HG03575 (cell line): ENCODE measurements at regions not wholly inside any gene's neighbourhood (a gene's known extent, or its start where the extent isn't known, plus 50 kb on each side); places are given as distances from the start of the nearest gene placed in this dataset.

Source experiments
- ATAC-seq: cut with Tn5 transposase; IDR thresholded peaks from one replicate; pipeline ENCODE4 v1.9.1; 2021; ENCODE audit not compliant: unreplicated experiment, insufficient number of reproducible peaks, low FRiP score; ENCODE audit errors: extremely low read depth

DNA sequence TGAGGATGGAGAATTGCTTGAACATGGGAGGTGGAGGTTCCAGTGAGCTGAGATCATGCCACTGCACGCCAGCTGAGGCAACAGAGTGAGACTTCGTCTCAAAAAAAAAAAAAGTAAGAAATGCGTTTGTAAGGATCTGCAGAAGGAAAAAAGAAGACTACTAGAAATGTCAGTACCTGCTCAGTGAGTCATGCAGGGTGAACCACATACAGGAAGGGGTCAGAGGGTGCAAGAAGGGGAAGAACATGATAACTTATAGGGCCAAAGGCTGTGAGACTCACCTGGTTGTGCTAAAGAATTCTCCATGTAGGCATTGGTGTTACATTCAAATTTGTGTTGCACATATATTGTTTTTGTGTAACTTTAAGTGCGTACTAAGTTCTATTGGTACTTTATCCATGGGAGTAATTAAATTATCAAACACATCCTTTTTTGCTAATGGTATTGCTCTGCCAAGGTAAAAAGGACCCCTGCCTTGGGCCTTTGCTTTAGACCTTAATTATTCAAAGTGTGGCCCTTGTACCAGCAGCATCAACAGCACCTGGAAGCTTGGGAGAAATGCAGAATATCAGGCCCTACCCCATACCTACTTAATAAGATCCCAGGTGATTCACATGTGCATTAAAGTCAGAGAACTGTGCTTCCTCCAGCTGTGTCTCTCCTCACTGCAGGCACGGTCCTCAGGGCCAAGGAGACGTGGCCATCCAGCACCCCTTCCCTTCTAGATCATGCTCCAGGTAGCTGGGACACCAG is 96.4 kb upstream of the PPP2R5A start:
- ATAC-seq: no peak

DNA sequence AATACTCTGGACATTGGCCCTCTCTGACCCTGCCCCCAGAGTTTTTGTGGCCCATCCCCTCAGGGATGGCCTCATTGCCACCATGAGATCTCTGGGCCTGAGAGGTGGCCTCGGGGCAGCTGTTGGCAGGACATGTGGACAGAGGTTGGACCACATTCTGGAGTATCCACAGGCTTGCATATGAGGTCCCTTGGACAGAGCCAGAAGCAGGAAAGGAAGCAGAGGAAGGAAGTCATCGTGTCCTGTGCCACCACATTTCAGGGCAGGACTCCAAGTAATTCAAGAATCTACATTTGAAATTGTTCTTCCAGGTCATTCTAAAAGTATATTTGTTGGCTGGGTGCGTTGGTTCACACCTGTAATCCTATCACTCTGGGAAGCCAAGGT is 95.9 kb upstream of the PPP2R5A start:
- ATAC-seq: no peak

DNA sequence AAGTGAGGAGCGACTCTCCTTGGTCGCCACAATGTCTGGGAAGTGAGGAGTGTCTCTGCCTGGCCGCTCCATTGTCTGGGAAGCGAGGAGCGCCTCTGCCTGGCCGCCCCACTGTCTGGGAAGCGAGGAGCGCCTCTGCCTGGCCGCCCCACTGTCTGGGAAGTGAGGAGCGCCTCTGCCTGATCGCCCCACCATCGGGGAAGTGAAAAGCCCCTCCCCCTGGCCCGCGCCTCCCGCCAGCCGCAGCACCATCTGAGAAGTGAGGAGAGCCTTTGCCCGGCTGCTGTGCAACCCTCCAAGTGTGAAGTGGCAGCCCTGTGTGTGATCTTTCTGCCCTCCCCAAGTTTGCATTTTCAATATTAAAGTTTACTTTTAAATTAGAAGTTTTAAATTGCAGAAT is 95.0 kb upstream of the PPP2R5A start:
- ATAC-seq: no peak

DNA sequence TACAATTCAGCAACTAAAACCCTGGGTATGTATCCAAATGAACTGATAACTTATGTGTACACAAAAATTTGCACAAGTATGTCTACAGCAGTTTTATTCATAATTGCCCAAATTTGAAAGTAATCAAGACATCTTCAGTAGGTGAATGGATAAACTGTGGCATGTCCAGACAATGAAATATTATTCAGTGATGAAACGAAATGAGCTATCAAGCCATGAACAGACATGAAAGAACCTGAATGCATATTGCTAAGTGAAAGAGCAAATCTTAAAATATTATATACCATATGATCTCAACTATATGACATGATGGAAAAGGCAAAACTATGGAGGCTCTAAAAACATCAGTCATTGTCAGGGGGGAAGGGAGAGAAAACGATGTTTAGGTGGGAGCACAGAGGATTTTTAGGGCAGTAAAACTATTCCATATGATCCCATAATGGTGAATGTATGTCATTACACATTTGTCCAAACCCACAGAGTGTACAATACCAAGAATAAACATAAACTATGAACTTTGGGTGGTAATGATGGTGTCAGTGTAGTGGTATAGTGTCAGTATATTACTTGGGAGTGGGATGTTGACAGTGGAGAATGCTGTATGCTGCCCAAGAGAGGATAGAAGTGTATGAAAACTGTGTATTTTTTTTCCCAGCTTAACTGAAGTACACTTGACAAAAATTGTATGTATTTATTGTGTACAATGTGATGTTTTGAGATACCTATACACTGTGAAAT is 92.8 kb upstream of the PPP2R5A start:
- no peak for ATAC-seq

DNA sequence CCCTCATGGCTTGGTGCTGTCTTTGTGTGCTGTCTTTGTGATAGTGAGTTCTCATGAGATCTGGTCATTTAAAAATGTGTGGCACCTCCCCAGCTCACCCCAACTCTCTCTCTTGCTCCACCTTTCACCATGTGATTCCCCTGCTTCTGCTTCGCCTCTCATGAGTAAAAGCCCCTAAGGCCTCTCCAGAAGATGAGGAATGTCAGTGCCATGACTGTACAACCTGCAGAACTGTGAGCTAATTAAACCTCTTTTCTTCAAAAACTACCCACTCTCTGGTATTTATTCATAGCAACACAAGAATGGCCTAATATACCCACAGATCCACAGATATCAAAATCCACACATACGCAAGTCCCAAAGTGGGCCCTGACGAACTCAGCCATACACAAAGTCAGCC is 88.9 kb upstream of the PPP2R5A start:
- no peak for ATAC-seq

DNA sequence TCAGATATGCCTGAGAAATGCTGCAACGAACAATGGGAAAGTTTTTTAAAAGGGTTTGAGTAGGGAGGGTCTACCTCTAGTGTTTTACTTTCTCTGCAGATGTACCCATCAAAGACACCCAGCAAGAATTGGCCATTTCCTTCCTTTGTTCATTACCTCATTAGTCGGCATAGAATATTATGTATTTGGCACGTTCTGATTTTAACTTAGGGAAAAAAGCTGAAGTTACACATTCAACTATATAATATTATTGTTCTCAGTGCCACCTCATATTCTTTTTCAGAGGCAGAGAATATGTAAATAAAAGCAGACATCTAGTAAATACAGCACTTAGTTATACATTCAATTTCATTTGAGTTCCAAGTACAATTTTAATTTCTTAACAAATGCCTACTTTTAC is 83.7 kb upstream of the PPP2R5A start:
- ATAC-seq: no peak

DNA sequence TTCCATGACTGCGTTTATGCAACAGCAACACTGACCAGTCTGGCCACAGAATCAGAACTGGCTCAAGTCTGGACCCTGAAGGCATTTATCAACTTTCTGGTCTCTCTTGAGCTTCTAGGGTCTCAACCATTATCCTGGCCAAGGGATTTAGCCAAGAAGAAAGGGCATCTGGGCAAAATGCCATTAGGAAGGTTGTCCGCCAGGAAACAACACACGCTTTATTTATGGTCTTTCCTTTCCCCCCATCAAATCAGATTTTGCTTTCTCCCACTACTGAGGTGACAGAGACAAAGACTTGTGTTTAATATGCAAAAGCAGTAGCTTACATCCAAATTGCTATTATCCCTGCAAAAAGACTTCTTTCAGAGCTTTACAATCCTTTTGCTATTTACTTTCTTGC is 81.6 kb upstream of the PPP2R5A start:
- ATAC-seq: no peak

DNA sequence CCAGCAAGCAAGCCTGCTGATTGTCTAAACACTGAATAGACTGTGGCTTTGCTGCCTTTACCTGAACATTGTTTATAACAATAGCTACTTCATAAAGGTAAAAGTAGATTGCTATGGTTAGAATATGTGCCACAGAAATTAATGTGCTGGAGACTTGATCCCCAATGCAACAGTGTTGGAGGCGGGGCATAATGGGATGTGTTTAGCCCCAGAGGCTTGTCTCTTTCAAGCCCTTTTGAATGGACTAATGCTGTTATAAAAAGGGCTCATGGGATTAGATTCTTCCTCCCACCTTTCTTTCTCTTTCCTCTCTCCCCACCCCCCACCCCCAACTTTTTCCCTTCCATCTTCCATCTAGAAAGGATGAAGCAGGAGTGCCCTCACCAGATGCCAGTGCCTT is 80.2 kb upstream of the PPP2R5A start:
- no peak for ATAC-seq

DNA sequence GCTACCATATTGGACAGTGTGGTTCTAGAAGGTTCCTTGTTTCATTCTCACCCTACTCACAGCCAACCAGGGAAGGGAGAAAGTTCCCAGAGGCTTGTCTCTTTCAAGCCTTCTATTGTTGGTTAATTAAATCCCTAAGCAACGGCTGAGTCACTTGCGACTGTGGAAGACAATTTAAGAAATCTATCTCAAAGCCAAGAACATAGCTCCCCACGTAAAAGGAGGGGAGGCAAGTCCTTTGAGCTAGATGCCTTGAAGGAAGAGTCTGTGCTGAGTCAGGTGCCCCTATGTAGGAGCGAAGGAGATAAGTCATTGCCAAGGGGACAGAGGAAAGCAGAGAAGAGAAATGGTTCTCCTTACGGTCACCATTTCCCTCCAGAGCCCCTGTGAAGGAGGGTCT is 79.4 kb upstream of the PPP2R5A start:
- ATAC-seq: no peak

DNA sequence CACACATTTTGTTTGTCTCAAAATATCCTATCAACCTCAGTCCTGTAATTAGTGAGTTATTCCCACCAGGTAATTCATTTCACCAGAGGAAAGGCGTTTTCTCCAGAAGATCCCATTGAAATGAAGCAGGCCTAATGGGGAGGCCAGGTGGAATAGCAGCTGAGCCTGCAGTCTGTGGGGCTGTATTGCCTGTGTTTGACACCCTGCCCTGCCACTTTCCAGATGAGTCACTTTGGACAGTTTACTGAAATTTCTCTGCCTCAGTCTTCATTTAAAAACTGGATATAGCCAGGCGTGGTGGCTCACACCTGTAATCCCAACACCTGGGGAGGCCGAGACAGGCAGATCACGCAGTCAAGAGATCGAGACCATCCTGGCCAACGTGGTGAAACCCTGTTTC is 78.1 kb upstream of the PPP2R5A start:
- ATAC-seq: no peak

DNA sequence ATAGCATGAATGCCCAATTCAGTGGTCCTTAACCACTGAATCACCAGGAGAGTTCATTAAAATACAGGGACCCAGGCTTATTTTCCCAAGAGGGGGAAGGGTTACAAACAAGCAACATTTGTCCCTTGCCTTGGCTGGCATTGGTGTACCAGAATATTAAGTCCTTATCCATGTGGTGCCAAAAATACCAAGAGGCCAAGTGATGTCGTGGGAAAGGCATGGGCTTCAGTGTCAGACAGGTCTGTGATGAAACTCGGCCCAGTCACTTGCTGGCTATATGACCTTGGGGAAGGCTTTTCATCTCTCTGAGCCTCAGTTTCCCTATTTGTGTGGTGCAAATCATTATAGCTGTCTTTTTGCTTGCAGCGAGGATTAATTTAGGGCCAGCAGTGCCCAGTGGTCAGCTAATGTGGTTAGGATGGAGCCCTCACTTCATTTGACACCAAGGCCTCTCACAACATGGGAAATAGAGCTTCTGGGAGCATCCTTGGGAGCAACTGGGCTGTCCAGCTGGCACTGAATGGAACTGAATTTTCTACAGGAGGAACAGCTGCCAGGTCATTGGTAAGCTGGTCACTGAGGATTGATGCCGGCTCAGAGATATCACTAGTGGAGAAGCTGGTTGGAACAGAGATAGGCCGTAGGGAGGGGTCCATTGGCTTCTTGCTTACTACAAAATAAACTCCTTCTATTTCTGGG is 77.2 kb upstream of the PPP2R5A start:
- no peak for ATAC-seq

DNA sequence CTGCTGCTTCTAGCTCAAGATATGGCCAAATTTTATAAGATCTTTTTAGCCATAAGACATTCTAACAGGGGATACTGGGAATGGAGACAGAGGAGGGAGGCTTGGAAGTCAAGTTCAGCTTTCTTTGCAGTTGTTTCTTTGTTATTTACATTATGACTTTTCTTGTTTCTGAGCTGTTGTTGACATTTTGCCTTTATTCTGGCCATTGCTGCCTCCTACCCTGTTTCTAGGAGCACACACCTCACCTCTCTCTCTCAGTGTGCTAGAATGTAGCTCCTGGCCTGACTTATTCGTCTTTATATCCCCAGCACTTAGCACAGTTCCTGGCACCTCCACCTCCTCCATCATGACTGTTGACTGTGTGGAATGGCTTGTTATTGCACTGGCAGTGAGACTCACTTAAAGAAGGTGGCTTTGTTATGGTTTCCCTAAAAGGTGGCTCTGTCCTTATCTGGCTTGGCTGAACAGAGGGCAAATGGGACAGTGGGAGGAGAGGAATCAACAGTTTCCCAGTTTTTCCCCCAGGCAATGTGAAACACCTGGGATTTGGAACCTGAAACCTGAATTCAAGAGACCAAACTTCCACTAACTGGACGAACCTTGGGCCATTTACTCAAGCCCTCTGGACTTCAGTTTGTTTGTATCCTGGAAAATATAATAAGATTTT is 76.1 kb upstream of the PPP2R5A start:
- no peak for ATAC-seq

DNA sequence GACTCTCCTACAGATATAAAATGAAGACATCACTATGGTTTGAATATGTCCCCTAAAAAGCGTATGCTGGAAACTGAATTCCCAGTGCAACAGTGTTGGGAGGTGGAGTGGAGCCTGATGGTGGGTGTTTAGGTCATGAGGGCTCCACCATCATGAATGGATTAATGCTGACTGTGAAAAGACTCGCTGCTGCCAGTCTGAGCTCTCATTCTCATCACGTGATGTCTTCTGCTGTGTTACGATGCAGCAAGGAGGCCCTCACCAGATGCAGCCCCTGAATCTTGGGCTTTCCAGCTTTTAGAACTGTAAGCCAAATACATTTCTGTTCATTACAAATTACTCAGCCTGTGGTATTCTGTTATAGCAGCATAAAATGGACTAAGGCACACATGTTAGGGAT is 73.8 kb upstream of the PPP2R5A start:
- ATAC-seq: no peak

DNA sequence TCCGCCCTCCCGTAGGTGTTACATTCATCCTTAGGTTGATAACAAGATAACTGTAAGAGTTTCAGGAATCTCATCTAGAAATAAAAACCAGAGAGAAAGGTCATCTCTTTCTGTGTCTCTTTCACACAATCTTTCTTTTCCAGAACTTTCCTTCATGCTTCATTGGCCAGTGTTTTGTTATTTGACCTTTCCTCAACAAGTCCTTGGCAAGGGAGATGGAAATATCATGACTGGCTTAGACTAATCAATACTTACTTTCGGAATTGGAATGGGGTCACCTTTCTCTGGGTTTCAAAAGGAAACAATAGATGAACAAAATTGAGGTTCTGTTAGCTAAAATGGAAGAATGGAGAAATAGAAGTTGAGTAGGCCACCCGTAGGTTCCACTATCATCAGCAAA is 72.9 kb upstream of the PPP2R5A start:
- ATAC-seq: no peak

DNA sequence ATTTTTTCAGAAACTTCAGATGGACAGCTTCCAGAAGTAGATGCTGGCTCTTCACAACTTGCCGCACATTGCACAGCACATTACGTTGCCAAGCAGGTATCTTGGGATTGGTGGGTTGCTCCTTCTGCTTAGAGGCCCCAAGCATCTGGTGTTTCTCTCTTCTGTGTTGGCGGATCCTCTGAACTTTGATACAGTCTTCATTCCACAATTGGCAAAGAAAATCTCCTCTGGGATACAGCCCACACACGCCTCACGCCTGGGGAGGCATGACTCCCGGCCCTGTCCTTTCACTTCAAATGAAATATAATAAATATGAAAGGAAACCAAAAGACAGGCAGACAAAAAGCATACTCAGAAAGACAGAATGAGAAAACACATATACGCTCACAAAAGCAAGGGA is 72.3 kb upstream of the PPP2R5A start:
- no peak for ATAC-seq

DNA sequence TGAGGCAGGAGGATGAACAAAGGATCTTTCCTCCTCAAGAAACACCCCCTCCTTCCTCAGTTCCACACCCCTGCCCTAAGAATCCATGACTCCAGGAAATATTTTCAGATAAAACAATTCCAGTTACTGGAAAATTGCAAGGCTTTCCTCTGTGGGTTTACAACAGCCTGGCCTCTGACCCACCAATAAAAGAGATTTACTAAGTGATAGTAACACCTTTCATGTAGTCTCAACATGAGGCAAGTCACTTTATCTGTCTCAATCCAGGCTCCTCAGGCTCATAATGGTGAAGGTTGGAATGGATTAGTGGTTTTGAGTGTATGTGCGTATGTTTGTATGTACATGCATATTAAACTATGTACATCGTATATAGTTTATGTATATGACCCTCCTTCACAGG is 71.4 kb upstream of the PPP2R5A start:
- ATAC-seq: no peak

DNA sequence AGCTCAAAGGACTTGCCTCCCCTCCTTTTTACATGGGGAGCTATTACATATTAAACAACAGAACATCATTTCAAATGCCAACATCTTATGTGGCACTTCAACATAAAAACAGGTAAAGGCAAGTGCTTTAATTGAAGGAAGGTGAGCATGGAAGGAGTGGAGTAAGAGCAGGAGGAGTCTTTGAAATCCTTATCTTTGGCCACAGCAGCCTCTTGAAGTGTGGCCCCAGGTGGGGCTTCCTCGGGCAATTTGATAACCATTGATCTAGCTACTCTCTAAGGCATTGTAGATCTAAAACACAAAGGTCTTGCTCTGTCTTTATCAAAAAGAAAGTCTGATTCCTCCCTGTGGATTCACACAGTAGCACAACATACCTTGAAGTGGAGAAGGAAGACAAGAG is 70.9 kb upstream of the PPP2R5A start:
- no peak for ATAC-seq

DNA sequence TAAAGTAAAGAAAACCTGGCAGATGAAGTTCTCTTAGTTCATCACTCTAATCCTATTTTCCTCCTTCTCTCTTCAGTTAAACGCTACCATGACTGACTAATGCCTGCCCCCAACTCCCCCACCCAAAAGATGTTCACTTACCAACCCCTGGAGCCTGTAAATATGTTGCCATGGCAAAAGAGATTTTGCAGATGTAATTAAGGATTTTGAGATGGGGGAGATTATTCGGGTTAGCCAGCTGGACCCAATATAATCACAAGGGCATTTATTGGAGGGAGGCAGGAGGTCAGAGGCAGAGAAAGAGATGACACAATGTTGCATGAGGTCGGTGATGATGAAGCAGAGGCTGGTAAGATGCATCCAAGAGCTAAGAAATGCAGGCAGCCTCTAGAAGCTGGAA is 69.3 kb upstream of the PPP2R5A start:
- no peak for ATAC-seq

DNA sequence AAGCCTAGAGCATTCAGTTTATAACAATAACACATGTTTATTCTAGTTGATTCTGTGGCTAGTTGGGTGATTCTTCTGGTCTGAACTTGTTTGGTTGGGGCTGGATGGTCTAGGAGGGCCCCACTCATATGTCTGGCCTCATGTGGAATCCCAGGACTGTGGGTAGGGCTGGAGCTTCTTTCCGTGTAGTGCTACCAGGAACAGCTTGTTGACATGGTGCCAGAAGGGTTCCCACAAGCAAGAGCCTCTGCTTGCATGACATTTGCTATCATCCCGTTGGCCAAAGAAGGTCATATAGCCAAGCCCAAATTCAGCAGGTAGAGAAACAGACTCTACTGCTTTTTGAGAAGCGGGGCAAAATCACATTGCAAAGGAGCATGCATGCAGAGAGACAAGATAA is 67.6 kb upstream of the PPP2R5A start:
- no peak for ATAC-seq

DNA sequence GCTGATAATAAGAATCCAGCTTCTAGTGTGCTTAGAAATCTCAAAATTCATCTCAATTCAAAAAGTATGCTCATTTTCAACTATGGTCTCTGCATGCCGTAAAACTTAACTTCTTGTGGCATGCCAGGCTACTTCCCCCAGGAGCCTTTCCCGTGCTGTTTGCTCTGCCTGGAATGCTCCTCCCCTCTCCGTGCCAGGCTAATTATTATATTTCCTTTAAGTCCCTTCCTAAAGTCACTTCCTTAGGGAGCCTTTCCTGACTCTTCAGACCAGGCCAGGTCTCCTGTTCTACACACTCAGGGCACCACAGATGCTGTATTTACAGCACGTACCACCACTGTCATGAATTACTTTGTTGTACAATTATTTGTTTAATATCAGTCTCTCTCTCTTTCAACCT is 67.1 kb upstream of the PPP2R5A start:
- ATAC-seq: no peak
